GM18517 (cell line): ENCODE measurements at regions not wholly inside any gene's neighbourhood (a gene's known extent, or its start where the extent isn't known, plus 50 kb on each side); places are given as distances from the start of the nearest gene placed in this dataset.

ENCODE experiments used
- ATAC-seq: cut with Tn5 transposase; IDR thresholded peaks from one replicate; pipeline ENCODE4 v1.9.1; 2021; ENCODE audit warnings: mild to moderate bottlenecking, moderate library complexity; ENCODE audit not compliant: unreplicated experiment

DNA sequence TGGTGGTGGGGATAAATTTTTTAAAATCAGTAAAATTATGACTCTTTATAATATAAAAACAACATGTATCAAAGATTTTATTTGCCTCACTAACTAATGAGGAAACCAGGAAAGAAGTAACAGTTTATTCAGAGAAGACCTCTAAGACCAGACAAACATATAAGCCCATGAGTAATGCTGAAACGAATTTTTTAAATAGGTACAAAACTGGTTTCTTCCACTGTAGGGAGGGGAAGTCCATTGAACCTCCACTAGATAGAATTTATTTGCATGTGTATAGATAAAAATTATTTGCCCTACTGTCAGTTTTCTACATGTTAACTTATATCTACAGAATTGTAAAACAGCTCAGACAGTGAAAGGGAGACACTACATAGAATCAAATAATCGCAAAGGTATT is 86.8 kb downstream of the ZC3H11B start:
- ATAC-seq: no peak

DNA sequence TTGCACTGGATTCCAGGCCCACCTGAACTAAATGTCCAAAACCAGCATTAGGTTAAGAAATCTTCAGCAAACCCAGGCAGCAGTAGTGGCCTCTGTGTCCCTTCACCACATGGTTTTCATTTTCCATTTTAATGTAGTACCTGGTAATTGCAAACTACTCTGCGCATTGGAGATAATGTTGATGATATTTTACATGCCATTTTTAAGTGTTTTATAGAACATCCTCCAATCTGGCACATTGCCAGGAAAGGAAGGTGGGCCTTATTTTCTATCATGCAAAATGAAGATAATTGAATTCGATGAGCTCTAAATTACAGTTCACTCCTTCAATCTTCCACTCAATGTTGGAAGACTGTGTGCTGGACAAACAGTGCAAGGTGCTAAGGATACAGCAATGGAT is 89.5 kb downstream of the ZC3H11B start:
- ATAC-seq: no peak

- ATAC-seq: no peak
Observed at GRCh38 chr1:219521325-219521724, 91.6 kb downstream of the ZC3H11B start.

GRCh38 chr1:219520241-219520640 is 92.7 kb downstream of the ZC3H11B start:
- no peak for ATAC-seq

- no peak for ATAC-seq
Observed at GRCh38 chr1:219518907-219519248, 94.0 kb downstream of the ZC3H11B start.

GRCh38 chr1:219518168-219518906 is 94.6 kb downstream of the ZC3H11B start:
- no peak for ATAC-seq

GRCh38 chr1:219517031-219517430 is 95.9 kb downstream of the ZC3H11B start:
- no peak for ATAC-seq

- ATAC-seq: no peak
Observed at GRCh38 chr1:219514728-219515127, 98.2 kb downstream of the ZC3H11B start.

DNA sequence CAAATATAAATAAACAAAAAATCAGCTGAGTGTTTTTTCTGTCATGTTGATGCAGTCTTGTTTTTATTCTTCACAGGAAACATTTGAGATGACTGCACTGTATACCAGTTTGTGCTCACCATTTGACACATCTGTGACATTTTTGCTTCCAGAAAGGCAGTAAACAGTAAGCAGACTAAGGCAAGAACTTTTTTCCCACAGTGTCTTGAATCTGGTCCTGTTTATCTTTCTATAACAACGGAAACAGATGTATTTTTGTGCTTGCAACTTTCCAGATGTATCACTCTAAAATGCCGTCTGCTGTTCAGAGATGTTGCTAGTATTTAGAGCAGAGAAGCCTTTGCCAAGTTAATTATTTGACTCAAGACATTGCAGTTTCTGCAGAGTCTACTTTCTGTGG is 105.5 kb downstream of the ZC3H11B start:
- no peak for ATAC-seq

DNA sequence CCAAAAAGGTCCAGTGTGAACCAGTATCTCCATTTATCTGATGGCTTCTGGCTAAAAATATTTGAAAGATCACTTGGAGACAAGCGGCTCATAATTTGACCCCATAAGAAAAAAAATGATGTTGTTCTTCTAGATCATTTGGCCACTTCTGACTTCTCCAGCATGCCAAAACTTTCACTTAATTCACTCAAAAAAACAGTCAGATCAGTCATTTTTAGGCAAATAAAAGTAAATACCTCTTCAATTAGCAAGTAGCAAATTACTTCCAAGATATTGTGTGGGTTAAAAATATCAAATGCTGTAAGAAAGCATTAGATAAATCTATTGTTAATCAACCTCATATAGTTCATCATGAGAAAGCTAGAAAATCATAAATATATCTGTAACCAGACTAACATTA is 106.0 kb downstream of the ZC3H11B start:
- ATAC-seq: no peak

- ATAC-seq: no peak
Observed at GRCh38 chr1:219506473-219506899, 106.4 kb downstream of the ZC3H11B start.

DNA sequence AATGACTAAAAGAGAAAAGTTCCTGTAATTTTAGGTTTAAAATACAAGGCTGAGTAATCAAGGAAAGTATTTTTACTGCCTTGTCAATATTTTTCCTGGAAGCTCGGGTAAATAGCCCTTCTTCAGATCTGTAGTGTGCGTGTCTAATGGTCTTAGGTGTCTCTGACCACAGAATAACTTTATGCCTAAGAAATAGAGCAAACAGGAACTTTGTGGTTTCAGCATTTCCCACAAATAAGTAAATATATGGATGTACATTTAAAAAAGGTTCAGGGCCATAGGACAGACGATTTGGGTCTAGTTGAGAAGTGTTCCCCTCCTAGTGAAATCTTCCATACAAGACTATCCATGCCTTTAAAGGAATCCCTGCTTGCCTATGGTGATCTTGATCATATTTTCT is 107.0 kb downstream of the ZC3H11B start:
- ATAC-seq: no peak

DNA sequence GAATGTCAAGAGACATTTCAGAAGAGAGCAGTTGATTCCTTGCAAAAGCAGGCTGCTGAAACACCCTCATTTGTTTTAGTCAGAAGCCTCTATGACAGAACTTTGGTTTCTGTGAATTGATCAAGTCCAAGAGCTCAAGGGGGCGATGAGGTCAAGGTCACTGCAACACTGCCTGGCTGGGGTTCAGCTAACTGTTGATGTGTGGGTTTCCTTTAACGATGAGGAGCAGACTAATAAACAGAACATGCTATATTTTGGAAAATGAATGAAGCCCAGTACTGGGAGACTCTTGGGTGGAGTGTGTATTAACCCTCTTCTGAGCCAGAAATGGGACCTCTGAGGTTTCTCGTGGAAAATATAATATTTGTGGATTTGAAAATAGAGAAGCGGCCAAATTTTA is 109.3 kb downstream of the ZC3H11B start:
- no peak for ATAC-seq

GRCh38 chr1:219500327-219500897 is 112.5 kb downstream of the ZC3H11B start:
- ATAC-seq: no peak

- no peak for ATAC-seq
Observed at GRCh38 chr1:219498666-219499065, 114.2 kb downstream of the ZC3H11B start.

GRCh38 chr1:219495737-219496408 is 117.0 kb downstream of the ZC3H11B start:
- ATAC-seq: no peak

DNA sequence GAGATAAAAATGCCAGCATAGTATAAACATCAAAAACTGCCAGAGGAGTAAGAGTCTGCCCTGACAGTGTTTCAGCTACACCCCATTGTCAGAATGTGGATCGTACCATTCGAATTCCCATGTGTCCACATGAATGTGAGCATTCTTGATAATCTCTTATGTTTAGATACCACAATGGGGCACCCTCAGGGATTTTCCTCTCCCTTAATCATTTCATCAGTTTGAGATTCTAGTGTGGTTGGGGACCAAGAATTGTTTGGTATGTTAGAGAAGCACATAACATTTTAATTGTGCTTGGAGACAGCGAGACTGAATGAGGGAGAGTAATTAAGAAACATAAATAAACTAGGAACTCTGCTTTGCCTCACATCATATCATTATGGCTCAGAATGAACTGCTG is 120.2 kb downstream of the ZC3H11B start:
- ATAC-seq: no peak

- no peak for ATAC-seq
Observed at GRCh38 chr1:219490566-219490965, 122.3 kb downstream of the ZC3H11B start.

DNA sequence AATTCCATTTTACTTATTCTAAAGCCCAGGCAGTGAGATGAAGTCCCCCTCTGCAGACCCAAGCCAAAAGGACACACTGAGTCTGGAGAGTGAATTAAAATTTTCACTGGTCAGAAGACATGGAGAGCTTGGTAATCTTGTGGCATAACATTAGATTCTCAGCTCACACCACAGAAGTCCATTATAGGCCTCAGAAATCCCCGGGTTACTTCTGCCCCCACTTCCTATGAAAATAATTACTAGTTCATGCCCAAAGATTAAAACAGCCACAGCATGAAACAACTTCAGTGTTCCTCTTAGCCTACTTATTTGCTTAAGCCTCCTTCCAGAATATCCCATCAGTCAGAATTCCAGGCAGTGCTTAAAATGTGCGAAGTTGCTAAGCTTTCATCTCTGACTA is 123.3 kb downstream of the ZC3H11B start:
- no peak for ATAC-seq

DNA sequence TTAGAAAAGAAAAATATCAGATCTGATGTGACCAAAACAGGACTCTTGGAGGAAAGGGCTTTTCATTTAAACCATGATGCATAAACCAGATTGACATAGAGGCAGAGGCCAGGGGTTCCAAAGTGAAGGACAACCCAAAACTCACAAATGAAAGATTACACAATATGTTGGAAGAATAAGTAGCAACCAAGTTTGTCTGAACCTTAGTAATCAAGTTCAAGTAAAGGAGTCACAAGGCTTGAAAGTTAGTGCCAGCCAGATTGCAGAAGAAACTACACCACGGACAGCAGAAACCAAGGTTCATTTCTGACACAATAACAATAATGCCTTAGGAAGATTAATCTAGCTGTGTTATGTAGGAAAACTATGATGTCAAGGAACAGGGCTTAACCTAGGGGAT is 124.6 kb downstream of the ZC3H11B start:
- no peak for ATAC-seq

DNA sequence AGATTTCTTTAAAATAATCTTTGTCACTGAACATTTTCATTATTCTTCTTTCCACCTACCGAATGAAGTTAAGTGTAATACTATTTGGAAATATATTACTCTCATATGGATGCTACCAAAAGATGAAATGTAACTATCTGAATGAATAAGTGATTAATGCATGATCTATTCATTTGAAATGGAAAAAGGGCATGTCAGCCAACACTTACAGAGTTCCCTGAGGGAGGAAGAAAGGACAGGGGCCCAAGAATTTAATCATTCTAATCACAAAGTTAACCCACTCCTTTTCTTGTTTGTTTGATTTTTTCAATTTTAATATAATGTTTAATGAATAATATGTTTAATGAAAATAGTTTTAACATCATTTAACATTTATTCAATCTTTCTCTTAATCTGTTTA is 129.4 kb downstream of the ZC3H11B start:
- ATAC-seq: no peak

- ATAC-seq: no peak
Observed at GRCh38 chr1:219480011-219480410, 132.9 kb downstream of the ZC3H11B start.
